LNCaP clone FGC (cell line): ENCODE measurements at regions not wholly inside any gene's neighbourhood (a gene's known extent, or its start where the extent isn't known, plus 50 kb on each side); places are given as distances from the start of the nearest gene placed in this dataset.
"Not testable (repeated sequence)": the region's sequence is repeated elsewhere in the genome, so short reads cannot be mapped to it uniquely, and the experiment has no call there.

Experiments
- DNase-seq: peaks from one replicate; pipeline ENCODE4 v3.0.0-alpha.2; 2011; ENCODE audit warnings: low read depth
- H3K4me3 ChIP-seq: 2 replicates; pipeline ENCODE4 v1.5.1; 2011; ENCODE audit warnings: mild to moderate bottlenecking, low read depth, low read length, control low read depth
- TF ChIP-seq, protein P1 (sequence below): IDR thresholded peaks from 2 replicates; pipeline ENCODE4 v1.5.1; 2012; ENCODE audit warnings: mild to moderate bottlenecking; ENCODE audit not compliant: control insufficient read depth, insufficient read depth; ENCODE audit errors: extremely low read depth

DNA sequence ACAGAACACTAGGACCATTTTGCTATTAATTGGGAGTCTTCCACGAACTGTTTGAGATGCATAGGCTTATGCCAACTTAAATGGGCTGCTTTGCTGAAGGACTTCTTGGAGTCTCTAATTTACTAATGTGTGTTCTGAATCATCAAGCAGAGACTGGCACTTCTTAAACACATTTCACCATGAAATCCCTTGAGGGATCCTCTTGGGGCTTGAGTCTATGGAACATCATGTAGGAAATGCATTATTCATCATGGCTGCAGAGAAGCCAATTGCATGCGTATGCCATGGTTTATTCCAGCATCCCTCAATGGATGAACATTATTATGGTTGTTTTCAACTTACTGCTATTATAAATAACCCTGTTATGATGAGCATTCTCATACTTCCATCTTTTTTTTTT is 73.4 kb downstream of the FGD2 start:
- TF ChIP-seq, protein P1, sequence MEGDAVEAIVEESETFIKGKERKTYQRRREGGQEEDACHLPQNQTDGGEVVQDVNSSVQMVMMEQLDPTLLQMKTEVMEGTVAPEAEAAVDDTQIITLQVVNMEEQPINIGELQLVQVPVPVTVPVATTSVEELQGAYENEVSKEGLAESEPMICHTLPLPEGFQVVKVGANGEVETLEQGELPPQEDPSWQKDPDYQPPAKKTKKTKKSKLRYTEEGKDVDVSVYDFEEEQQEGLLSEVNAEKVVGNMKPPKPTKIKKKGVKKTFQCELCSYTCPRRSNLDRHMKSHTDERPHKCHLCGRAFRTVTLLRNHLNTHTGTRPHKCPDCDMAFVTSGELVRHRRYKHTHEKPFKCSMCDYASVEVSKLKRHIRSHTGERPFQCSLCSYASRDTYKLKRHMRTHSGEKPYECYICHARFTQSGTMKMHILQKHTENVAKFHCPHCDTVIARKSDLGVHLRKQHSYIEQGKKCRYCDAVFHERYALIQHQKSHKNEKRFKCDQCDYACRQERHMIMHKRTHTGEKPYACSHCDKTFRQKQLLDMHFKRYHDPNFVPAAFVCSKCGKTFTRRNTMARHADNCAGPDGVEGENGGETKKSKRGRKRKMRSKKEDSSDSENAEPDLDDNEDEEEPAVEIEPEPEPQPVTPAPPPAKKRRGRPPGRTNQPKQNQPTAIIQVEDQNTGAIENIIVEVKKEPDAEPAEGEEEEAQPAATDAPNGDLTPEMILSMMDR = no peak
- H3K4me3 ChIP-seq = no peak overlapping the region
- no peak for DNase-seq

DNA sequence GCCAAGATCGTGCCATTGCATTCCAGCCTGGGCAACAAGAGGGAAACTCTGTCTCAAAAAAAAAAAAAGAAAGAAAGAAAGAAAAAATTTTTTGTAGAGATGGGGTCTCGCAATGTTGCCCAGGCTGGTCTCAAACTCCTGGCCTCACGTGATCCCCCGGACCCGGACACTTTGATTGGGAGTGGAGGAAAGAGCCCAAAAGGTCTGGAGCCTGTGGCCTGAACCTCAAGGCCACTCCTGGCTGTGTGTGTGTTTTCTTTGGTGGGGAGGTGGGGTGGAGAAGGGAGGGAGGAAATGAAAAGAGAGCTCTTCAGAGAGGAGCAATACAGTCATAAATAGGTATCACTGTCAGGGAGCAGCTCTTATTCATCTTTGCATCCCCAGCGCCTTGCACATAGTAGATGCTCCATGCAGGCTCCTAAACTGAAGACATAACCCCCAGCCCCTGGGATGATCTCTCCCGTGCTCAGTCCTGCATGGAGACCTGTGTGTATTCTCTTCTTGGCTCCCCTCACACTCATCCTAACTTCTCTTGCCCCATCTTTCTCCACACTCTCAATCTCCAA is 75.7 kb downstream of the FGD2 start:
- DNase-seq = no peak
- H3K4me3 ChIP-seq = no peak overlapping the region
- TF ChIP-seq, protein P1 = no peak

DNA sequence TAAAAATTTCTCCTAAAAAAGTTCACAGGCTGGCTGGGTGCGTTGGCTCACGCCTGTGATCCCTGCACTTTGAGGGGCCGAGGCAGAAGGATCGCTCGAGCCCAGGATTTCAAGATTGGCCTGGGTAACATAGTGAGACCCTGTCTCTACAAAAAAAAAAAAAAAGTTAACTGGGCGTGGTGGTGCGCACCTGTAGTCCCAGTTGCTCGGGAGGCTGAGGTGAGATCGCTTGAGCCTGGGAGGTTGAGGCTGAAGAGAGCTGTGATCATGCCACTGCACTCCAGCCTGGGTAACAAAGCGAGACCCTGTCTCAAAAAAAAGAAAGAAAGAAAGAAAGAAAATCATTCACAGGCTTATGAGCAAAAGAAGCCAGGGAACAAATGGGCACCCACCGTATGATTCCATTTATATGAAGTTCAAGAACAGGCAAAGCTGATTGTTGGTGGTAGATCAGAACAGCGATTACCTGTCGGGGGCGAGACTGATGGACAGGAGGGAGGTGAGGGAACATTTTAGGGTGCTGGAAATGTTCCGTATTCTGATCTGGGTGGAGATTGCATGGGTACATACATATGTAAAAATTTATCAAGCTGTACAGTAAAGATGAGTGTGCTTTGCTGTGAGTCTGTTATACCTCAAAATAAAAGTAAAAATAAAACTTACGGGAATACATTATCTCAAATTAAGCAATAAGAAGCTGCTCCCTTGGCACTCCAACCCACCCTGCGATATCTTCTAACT is 77.1 kb downstream of the FGD2 start:
- TF ChIP-seq, protein P1 = no peak
- no peak overlapping the region for H3K4me3 ChIP-seq

DNA sequence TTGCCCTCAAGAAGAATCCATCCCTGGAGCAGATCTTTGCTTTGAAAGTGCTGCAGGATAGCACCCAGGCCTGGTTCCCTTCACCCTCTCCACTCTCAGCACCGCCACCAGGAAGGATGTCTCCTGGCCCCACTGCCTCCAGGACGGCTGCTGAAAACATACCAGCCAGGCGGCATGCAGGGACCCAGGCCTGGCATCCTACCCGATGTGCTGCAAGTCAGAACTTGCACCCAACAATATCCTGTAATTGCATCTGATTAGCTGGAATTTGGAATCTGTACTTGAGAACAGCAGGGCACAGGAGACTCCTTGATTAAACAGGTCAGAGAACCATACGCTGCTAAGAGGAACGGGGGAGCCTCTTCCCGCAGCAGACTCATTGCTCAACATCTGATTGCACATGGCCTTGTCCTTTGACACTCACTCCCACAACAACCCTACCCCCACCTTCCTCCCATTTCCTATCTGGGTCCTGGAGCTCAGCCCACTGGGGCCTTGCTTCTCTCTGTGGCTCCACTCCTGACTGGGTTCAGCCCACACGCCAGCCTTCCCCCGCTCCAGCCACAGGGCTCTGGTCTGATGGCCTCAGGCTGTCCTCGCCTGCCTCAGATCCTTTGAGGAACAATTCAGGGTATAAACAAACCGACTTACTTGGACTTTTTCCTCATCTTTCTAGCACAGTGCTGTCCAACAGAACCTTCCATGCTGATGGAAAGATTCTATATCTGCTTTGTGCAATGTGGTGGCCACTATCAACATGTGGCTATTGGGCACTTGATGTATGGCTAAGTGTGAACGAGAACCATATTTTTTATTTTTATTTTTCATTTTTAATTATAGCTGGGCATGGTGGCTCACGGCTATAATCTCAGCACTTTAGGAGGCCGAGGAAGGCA is 78.0 kb downstream of the FGD2 start:
- TF ChIP-seq, protein P1 = no peak
- DNase-seq = no peak

More for the DNA sequence above, 77.1 kb downstream of the FGD2 start:
- DNase-seq = no peak

DNA sequence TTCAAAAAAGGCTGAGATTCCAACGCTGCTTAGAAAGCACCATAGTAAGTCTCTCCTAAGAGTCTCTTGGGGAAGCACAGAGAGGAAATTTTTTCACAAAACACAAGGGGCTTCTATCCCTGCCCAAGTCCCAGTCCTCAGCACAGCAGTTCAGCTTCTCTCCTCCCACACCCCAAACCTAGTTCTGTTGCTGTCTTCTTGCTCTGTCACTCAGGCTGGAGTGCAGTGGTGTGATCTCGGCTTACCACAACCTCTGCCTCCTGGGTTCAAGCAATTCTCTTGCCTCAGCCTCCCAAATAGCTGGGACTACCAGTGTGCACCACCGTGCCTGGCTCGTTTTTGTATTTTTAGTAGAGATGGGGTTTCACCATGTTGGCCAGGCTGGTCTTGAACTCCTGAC is 79.2 kb downstream of the FGD2 start:
- not testable (repeated sequence) for H3K4me3 ChIP-seq, DNase-seq

More for the DNA sequence above, 78.0 kb downstream of the FGD2 start:
- no peak overlapping the region for H3K4me3 ChIP-seq

DNA sequence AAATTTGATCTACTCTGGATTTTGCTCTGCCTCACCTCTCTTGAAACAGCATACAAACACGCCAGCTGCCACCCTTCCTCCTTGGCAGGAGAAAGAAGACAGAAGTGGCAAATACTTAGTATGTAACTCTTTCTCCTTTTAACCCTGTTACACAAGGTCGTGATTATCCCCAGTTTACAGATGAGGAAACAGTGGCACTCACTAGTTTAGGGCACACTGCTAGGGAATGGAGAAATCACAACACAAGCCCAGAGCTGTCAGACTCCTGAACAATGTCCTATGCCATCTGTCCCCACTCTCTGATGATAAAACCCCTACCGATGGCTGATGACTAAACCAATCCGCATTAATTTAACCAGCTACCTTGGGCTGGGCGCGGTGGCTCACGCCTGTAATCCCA is 79.7 kb downstream of the FGD2 start:
- no peak for DNase-seq
- TF ChIP-seq, protein P1 = no peak
- no peak overlapping the region for H3K4me3 ChIP-seq

DNA sequence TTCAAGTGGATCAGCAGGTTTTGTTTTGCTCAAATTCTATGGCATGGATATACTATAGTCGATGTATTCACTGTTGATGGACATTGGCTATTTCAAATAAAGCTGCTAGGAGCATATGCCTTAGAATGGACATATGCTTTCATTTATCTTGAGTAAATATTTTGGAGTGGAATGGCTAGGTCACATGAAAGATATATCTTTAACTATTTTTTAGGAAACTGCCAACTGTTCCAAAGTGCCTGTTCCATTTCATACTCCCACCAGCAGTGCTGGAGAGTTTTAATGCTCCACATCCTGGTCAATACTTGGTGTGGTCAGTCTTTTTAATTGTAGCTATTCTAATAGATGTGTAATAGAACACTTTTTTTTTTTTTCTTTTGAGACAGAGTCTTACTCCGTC is 81.1 kb upstream of the PIM1 start:
- no peak overlapping the region for H3K4me3 ChIP-seq
- TF ChIP-seq, protein P1 = no peak
- no peak for DNase-seq
